ENCODE measurements at regions not wholly inside any gene's neighbourhood (a gene's known extent, or its start where the extent isn't known, plus 50 kb on each side); places are given as distances from the start of the nearest gene placed in this dataset.

DNA sequence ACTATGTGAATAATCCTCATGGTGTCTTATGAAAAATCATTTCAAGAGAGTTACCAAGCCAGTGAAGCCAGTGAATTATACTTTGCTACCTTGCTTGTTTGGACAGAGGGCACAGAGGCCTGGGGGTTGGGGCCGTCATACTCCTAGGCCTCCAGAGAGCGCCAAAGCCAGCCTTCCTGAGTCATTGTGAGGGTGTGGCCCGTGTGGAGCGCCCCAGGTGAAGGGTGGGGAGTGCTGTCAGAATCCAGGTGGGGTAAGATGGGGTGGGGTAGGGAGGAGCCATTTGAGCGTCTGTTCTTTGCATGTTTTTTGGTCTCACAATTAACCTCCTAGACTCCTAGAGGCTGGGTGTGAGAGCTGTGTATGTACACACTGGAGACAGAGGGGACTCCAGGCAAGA lies 71.1 kb downstream of the PERP start:
- TF ChIP-seq TCF7L2 (IDR thresholded peaks at IDR 0.05; ENCODE audit: low read depth, low read length) (no peak), POLR2AphosphoS5 (IDR thresholded peaks at IDR 0.05; ENCODE audit: low read depth, low read length) (no peak), SIN3A (IDR thresholded peaks at IDR 0.05; ENCODE audit: borderline replicate concordance, insufficient read depth, low read depth, low read length) (no peak)
- TF ChIP-seq, protein P1, sequence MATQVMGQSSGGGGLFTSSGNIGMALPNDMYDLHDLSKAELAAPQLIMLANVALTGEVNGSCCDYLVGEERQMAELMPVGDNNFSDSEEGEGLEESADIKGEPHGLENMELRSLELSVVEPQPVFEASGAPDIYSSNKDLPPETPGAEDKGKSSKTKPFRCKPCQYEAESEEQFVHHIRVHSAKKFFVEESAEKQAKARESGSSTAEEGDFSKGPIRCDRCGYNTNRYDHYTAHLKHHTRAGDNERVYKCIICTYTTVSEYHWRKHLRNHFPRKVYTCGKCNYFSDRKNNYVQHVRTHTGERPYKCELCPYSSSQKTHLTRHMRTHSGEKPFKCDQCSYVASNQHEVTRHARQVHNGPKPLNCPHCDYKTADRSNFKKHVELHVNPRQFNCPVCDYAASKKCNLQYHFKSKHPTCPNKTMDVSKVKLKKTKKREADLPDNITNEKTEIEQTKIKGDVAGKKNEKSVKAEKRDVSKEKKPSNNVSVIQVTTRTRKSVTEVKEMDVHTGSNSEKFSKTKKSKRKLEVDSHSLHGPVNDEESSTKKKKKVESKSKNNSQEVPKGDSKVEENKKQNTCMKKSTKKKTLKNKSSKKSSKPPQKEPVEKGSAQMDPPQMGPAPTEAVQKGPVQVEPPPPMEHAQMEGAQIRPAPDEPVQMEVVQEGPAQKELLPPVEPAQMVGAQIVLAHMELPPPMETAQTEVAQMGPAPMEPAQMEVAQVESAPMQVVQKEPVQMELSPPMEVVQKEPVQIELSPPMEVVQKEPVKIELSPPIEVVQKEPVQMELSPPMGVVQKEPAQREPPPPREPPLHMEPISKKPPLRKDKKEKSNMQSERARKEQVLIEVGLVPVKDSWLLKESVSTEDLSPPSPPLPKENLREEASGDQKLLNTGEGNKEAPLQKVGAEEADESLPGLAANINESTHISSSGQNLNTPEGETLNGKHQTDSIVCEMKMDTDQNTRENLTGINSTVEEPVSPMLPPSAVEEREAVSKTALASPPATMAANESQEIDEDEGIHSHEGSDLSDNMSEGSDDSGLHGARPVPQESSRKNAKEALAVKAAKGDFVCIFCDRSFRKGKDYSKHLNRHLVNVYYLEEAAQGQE (IDR thresholded peaks at IDR 0.05; ENCODE audit: insufficient read depth in 1 of 2, low read depth in 2 of 2, low read length in 1 of 2): no peak
- TF ChIP-seq, protein P2, sequence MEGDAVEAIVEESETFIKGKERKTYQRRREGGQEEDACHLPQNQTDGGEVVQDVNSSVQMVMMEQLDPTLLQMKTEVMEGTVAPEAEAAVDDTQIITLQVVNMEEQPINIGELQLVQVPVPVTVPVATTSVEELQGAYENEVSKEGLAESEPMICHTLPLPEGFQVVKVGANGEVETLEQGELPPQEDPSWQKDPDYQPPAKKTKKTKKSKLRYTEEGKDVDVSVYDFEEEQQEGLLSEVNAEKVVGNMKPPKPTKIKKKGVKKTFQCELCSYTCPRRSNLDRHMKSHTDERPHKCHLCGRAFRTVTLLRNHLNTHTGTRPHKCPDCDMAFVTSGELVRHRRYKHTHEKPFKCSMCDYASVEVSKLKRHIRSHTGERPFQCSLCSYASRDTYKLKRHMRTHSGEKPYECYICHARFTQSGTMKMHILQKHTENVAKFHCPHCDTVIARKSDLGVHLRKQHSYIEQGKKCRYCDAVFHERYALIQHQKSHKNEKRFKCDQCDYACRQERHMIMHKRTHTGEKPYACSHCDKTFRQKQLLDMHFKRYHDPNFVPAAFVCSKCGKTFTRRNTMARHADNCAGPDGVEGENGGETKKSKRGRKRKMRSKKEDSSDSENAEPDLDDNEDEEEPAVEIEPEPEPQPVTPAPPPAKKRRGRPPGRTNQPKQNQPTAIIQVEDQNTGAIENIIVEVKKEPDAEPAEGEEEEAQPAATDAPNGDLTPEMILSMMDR (IDR thresholded peaks at IDR 0.05): no peak
- Histone ChIP-seq H3K4me1 (ENCODE audit: control insufficient read depth, insufficient read depth, low read length) (no peaks in the 10 kb centered on the region; the same call in 1 of the 2 replicates), H3K9me3 (ENCODE audit: control insufficient read depth, insufficient read depth, low read depth, low read length) (no peaks in the 10 kb centered on the region), H3K27me3 (ENCODE audit: control insufficient read depth, insufficient read depth, low read length) (no peaks in the 10 kb centered on the region), H3K4me3 (ENCODE audit: low read depth in 2 of 2, low read length in 2 of 2) (no peak overlapping the region), H3K27ac (ENCODE audit: low read length) (no peak overlapping the region; the same call in 1 of the 2 replicates), H3K36me3 (ENCODE audit: control insufficient read depth, insufficient read depth, low read length) (no peaks in the 10 kb centered on the region)
- intact Hi-C loops (cut with micrococcal nuclease; ENCODE audit: unreplicated experiment): no loop called here
- no peak for ATAC-seq
- no peak for DNase-seq (ENCODE audit: low read depth, low spot score)
- in situ Hi-C loops (cut with HindIII; ENCODE audit: low pct_unique_long_range_greater_than_20kb, low sequenced_read_pairs): no loop called here
- POLR2A ChIA-PET: no interaction called here
- CTCF ChIA-PET: no interaction called here
- BruUV-seq (replicated peaks): no TSS peak

DNA sequence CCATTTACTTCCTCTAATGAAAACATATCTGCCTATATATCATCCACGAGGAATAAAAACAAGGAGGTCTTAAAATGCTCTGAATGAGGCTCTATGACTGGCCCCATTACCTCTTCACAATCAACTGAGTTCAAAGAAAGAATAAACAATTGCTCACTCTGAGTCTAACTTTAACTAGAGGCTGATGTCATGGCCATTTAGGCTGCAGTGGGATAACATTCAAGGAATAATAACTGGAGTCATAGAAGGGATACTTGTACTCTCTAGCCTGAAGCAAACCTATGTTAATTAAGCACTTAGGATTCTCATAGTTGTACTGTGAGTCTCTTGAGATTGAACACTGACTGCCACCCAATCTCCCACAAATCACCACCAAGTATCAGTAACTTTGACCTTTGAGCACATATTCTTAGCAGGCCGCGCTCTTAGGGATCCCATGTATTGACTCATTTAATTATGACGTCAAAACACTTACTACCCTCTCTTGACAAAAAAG lies 70.2 kb downstream of the PERP start:
- DNase-seq (ENCODE audit: low read depth, low spot score) (peak; percentile 36), ATAC-seq (peak; percentile 83)
- Histone ChIP-seq H3K4me3 (ENCODE audit: low read depth in 2 of 2, low read length in 2 of 2) (no peak overlapping the region), H3K36me3 (ENCODE audit: control insufficient read depth, insufficient read depth, low read length) (no peaks in the 10 kb centered on the region), H3K9me3 (ENCODE audit: control insufficient read depth, insufficient read depth, low read depth, low read length) (no peaks in the 10 kb centered on the region; the same call in 1 of the 2 replicates), H3K27ac (ENCODE audit: low read length) (no peak overlapping the region), H3K27me3 (ENCODE audit: control insufficient read depth, insufficient read depth, low read length) (no peaks in the 10 kb centered on the region), H3K4me1 (ENCODE audit: control insufficient read depth, insufficient read depth, low read length) (no peaks in the 10 kb centered on the region; the same call in 1 of the 2 replicates)
- BruUV-seq (replicated peaks): no TSS peak
- ChIA-PET CTCF (no interaction called here), POLR2A (no interaction called here)
- intact Hi-C loops (cut with micrococcal nuclease; ENCODE audit: unreplicated experiment) (no loop called here), in situ Hi-C loops (cut with HindIII; ENCODE audit: low pct_unique_long_range_greater_than_20kb, low sequenced_read_pairs) (no loop called here)
- TF ChIP-seq POLR2AphosphoS5 (IDR thresholded peaks at IDR 0.05; ENCODE audit: low read depth, low read length) (no peak), SIN3A (IDR thresholded peaks at IDR 0.05; ENCODE audit: borderline replicate concordance, insufficient read depth, low read depth, low read length) (no peak), TCF7L2 (IDR thresholded peaks at IDR 0.05; ENCODE audit: low read depth, low read length) (no peak)
- TF ChIP-seq, protein P1 (IDR thresholded peaks at IDR 0.05; ENCODE audit: insufficient read depth in 1 of 2, low read depth in 2 of 2, low read length in 1 of 2): no peak
- TF ChIP-seq, protein P2 (IDR thresholded peaks at IDR 0.05): no peak

Measured in Panc1 (cell line).